ENCODE measurements at regions not wholly inside any gene's neighbourhood (a gene's known extent, or its start where the extent isn't known, plus 50 kb on each side); places are given as distances from the start of the nearest gene placed in this dataset.

- Histone ChIP-seq H3K27me3 (no peaks in the 10 kb centered on the region), H3K4me3 (no peak overlapping the region), H3K36me3 (no peaks in the 10 kb centered on the region), H3K9me3 (no peaks in the 10 kb centered on the region), H3K4me1 (peaks cover 47 to 56% of the 10 kb centered on the region in 2 donors), H3K27ac (peak overlapping the region; percentile 62 to 75 (median 71))
- intact Hi-C loops (cut with DNase I; ENCODE audit: low total_unique reads), result no loop called here
- in situ Hi-C loops (cut with MboI; ENCODE audit: low sequenced_read_pairs in 4 of 4), result no loop called here
- TF ChIP-seq CTCF (IDR thresholded peaks at IDR 0.05 in 4 of 5, conservative IDR thresholded peaks at IDR 0.05 in 1 of 5) (no peak), POLR2A (IDR thresholded peaks at IDR 0.05) (no peak)
- ATAC-seq, result no peak
- DNase-seq, result no peak
Observed at GRCh38 chr12:46449316-46449715, 76.7 kb upstream of the SLC38A2 start.

- Histone ChIP-seq H3K36me3 (no peaks in the 10 kb centered on the region), H3K4me1 (peaks cover 54% of the 10 kb centered on the region in 2 donors), H3K4me3 (no peak overlapping the region), H3K27ac (peak overlapping the region in 2 of 4 donors; percentile 13 to 51), H3K9me3 (no peaks in the 10 kb centered on the region), H3K27me3 (no peaks in the 10 kb centered on the region)
- in situ Hi-C loops (cut with MboI; ENCODE audit: low sequenced_read_pairs in 4 of 4) (no loop called here), intact Hi-C loops (cut with DNase I; ENCODE audit: low total_unique reads) (no loop called here)
- no peak for DNase-seq
- TF ChIP-seq POLR2A (IDR thresholded peaks at IDR 0.05), result no peak
- no peak for TF ChIP-seq CTCF (IDR thresholded peaks at IDR 0.05 in 4 of 5, conservative IDR thresholded peaks at IDR 0.05 in 1 of 5)
- no peak for ATAC-seq
Observed at GRCh38 chr12:46446645-46447044, 74.1 kb upstream of the SLC38A2 start.

- Histone ChIP-seq H3K36me3 (no peaks in the 10 kb centered on the region), H3K27me3 (no peaks in the 10 kb centered on the region), H3K27ac (peak overlapping the region; percentile 20 to 53 (median 44)), H3K9me3 (no peaks in the 10 kb centered on the region), H3K4me1 (peaks cover 45 to 48% of the 10 kb centered on the region in 2 donors), H3K4me3 (no peak overlapping the region)
- no peak for TF ChIP-seq CTCF (IDR thresholded peaks at IDR 0.05 in 4 of 5, conservative IDR thresholded peaks at IDR 0.05 in 1 of 5)
- no peak for TF ChIP-seq POLR2A (IDR thresholded peaks at IDR 0.05)
- ATAC-seq, result no peak
- in situ Hi-C loops (cut with MboI; ENCODE audit: low sequenced_read_pairs in 4 of 4) (no loop called here), intact Hi-C loops (cut with DNase I; ENCODE audit: low total_unique reads) (no loop called here)
- DNase-seq, result no peak
Observed at GRCh38 chr12:46445551-46446235, 73.1 kb upstream of the SLC38A2 start.

- H3K36me3 ChIP-seq, result no peaks in the 10 kb centered on the region
- TF ChIP-seq CTCF (IDR thresholded peaks at IDR 0.05 in 4 of 5, conservative IDR thresholded peaks at IDR 0.05 in 1 of 5), result no peak
- no peak for TF ChIP-seq POLR2A (IDR thresholded peaks at IDR 0.05)
- peak overlapping the region; percentile 20 to 53 (median 44) for H3K27ac ChIP-seq
- H3K9me3 ChIP-seq, result no peaks in the 10 kb centered on the region
- intact Hi-C loops (cut with DNase I; ENCODE audit: low total_unique reads), result no loop called here
- no peak for DNase-seq
- no peaks in the 10 kb centered on the region for H3K27me3 ChIP-seq
- in situ Hi-C loops (cut with MboI; ENCODE audit: low sequenced_read_pairs in 4 of 4), result no loop called here
- ATAC-seq, result no peak
- H3K4me3 ChIP-seq, result no peak overlapping the region
- peaks cover 42 to 45% of the 10 kb centered on the region in 2 donors for H3K4me1 ChIP-seq
Observed at GRCh38 chr12:46445093-46445492, 72.5 kb upstream of the SLC38A2 start.
